GM12865 (cell line): ENCODE measurements at regions not wholly inside any gene's neighbourhood (a gene's known extent, or its start where the extent isn't known, plus 50 kb on each side); places are given as distances from the start of the nearest gene placed in this dataset.

ENCODE experiments used
- DNase-seq: peaks from one replicate; pipeline ENCODE4 v3.0.0; 2010; ENCODE audit warnings: low read depth
- H3K4me3 ChIP-seq: 2 replicates; pipeline ENCODE4 v1.5.1; 2011; ENCODE audit warnings: mild to moderate bottlenecking, low read depth, low read length, control low read depth
- TF ChIP-seq, protein P1 (sequence below): IDR thresholded peaks from 2 replicates; pipeline ENCODE4 v1.5.1; 2011; ENCODE audit warnings: low read length, control low read depth, low read depth, inconsistent platforms; ENCODE audit not compliant: insufficient read depth; ENCODE audit errors: missing control alignments

DNA sequence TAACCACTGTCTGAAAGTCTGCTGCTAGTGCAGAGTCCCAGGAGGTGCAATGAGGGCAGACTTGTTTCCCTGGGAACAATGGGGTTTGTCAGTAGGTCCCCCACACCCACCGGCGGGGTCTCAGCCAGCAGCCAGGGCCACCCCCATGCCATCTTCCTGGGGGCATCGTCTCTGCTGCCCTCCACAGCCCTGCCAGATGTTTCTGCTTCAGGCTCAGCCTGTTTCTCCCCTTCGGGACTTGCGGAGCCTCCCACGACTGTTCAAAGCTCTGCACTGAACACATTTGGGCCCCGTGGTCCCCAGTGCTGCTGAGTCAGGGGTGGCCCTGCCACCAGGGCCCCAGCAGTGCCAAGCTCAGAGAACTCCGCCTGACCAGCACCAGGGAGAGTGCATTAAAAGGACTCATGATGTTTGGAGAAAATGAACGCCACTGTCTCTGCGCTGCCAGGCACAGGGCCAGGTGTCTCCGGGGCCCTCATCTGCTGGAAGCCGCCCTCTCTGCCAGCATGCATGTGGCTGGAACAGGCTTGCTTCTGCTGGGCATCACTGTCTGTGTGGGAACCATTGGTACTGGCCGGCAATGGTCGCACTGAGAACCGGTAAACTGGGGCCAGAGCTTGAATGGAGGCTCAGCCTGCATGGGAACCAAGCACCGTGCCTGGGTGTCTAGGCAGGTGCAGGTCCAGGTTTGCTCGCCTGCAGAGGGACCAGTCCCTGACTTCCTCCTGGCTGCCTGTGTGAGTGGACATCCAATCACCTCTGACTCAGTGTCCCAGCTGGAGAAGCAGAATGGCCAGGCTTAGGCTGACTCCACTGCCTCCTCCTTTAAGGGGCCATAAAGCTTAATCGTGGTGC lies 345.1 kb downstream of the GLRX3 start:
- DNase-seq = no peak
- H3K4me3 ChIP-seq = no peak overlapping the region
- TF ChIP-seq, protein P1, sequence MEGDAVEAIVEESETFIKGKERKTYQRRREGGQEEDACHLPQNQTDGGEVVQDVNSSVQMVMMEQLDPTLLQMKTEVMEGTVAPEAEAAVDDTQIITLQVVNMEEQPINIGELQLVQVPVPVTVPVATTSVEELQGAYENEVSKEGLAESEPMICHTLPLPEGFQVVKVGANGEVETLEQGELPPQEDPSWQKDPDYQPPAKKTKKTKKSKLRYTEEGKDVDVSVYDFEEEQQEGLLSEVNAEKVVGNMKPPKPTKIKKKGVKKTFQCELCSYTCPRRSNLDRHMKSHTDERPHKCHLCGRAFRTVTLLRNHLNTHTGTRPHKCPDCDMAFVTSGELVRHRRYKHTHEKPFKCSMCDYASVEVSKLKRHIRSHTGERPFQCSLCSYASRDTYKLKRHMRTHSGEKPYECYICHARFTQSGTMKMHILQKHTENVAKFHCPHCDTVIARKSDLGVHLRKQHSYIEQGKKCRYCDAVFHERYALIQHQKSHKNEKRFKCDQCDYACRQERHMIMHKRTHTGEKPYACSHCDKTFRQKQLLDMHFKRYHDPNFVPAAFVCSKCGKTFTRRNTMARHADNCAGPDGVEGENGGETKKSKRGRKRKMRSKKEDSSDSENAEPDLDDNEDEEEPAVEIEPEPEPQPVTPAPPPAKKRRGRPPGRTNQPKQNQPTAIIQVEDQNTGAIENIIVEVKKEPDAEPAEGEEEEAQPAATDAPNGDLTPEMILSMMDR = no peak

DNA sequence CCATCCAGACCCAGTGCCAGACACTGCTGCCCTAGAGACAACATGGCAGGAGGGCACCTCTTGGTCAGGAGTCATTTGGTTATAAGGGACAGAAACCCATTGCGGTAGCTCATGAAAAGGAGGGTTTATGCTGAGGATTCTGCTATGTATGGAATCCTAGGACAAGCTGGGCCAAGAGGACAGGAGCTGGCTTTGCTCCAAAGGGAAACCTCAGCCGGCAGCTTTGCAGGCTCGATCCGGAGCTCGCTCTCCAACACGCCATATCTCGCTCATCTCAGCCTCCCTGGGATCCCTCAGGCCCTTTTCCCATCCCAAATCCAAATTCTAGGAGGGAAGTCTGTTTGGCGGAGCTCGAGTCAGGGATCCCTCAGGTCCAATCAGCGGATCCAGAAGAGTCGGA lies 345.7 kb downstream of the GLRX3 start:
- TF ChIP-seq, protein P1 = no peak
- DNase-seq = no peak
- H3K4me3 ChIP-seq = no peak overlapping the region

DNA sequence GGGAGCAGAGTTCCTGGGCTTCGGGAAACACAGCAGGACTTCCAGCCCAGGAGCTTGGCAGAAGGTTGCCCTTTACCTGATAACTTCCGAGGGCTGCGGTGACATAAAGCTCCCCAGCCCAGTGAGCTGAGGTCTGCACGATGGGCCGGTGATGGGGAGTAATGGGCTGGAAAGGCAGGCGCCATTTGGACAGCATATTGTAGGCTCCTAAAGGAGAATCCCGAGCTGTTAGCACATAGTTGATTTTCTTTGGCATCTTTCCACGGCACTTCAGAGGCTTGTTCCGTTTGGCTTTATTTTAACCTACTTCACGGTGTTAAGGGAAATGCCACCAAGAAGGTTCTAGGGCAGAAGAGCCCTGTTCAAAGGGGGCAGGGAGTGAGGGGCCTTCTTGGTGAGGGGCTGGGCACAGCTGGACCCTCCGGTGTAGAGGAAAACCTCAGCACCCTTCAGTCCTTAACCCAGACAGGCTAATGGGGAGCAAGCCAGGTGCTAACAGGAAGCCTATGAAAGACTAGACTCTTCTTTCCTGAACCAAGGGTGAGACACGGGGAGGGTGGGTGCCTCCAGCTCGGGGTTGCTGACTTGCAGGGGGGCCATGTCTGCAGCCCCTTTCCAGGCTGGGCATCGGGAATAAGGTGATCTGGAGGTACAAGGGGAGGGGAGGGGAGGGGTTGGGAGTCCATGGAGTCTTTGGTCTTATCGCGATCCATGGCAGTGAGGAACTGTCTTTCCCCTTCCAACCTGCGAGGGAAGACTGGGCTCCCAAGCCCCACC lies 347.7 kb downstream of the GLRX3 start:
- TF ChIP-seq, protein P1 = no peak
- H3K4me3 ChIP-seq = no peak overlapping the region
- DNase-seq = no peak

DNA sequence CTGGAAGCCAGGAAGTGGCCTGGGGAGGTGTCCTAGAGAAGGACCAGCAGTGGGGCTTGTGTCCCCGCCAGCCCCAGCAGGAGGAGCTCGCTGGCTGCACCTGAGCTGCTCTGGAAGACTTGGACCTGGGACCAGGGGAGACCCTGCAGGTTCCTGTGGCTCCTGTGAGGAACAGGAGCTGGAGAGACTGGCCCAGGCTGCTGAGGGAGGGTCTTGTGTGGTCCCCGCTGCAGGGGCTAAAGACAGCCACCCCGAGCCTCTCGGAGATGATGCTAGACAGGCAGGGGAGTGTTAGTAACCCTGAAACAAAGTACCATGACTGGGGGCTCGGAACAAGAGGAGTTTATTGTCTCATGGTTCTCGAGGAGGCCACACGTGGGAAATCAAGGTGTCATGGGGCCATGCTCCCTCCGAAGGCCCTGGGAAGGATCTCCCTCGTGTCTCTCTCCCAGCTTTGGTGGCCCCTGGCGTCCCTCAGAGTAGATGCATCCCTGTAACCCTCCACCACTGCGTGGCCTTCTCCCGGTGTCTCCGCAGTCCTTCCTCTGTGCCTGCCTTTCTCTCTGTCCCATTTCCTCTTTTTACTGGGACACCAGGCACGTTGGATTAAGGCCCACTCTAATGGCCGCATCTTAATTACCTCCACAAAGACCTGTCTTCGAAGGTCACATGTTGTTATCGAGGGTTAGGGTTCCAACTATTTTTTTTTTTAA lies 348.4 kb downstream of the GLRX3 start:
- DNase-seq = no peak
- H3K4me3 ChIP-seq = no peak overlapping the region
- TF ChIP-seq, protein P1 = no peak

DNA sequence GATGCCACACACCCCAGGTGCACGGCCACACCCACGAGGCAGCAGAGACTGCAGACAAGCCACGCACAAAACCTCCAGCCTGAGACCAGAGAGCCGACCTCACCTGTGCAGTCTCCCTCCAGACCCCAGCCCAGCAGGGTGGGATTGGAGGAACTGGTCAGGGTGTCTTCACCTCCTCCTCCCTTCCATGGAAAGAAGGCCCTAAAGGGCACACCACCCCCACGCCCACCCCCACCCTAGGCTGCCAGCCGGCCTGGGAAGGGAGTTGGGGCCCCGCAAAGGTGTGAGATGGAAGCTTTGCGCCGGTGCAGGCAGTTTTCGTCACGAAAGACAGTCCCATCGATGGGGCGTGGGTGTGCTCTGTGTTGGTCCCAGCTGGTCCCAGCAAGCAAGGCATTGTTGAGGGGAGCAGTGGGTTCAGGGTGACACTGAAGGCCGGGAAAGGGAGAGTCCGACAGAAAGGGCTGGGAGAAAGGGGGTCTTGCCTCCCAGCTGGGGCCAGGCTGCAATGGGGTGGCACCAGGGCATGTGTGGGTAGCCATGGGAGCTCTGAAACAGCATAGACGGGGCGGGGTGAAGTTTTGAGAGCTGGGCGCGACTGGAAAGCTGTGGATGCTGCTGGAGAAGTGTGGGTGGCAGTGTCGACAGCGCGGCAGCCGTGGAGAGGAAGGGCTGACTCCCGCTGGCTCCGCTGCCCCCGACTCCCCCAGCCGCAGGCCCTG lies 349.2 kb downstream of the GLRX3 start:
- H3K4me3 ChIP-seq = no peak overlapping the region
- TF ChIP-seq, protein P1 = no peak
- DNase-seq = no peak
